Gastrocnemius medialis (tissue), 4 donors: ENCODE measurements at regions not wholly inside any gene's neighbourhood (a gene's known extent, or its start where the extent isn't known, plus 50 kb on each side); places are given as distances from the start of the nearest gene placed in this dataset.

Source experiments
- CTCF ChIP-seq, 5 experiments: fragments of 450-650 bp in 3 of 5; fragments of 200-600 bp in 2 of 5; sonication (generic) in 2 of 5; IDR thresholded peaks in 4 of 5; conservative IDR thresholded peaks in 1 of 5; 1 replicate in 4 of 5; 2 replicates in 1 of 5; pipeline ENCODE4 v1.5.1; 2016 to 2019; ENCODE audit warnings: antibody characterized with exemption in 5 of 5, mild to moderate bottlenecking in 3 of 5, moderate library complexity in 3 of 5
- POLR2A ChIP-seq, 2 donors: fragments of 450-650 bp; IDR thresholded peaks; one replicate each; pipeline ENCODE4 v1.6.1; 2017; ENCODE audit warnings: antibody characterized with exemption in 2 of 2, mild to moderate bottlenecking in 2 of 2, moderate library complexity in 2 of 2

GRCh38 chr9:118701985-118702384 is 667.2 kb downstream of the BRINP1 start:
- TF ChIP-seq CTCF (IDR thresholded peaks at IDR 0.05 in 4 of 5, conservative IDR thresholded peaks at IDR 0.05 in 1 of 5), result no peak
- no peak for TF ChIP-seq POLR2A (IDR thresholded peaks at IDR 0.05)
